ENCODE measurements at regions not wholly inside any gene's neighbourhood (a gene's known extent, or its start where the extent isn't known, plus 50 kb on each side); places are given as distances from the start of the nearest gene placed in this dataset.

GRCh38 chr12:19712041-19712440 lies 272.7 kb downstream of the AEBP2 start:
- peak; percentile 37 for DNase-seq (ENCODE audit: low spot score)

GRCh38 chr12:19718401-19718800 lies 279.1 kb downstream of the AEBP2 start:
- no peak for DNase-seq (ENCODE audit: low spot score)

- no peak for DNase-seq (ENCODE audit: low spot score)
Measured at GRCh38 chr12:19719672-19720071, 280.4 kb downstream of the AEBP2 start.

GRCh38 chr12:19726122-19726521 lies 286.8 kb downstream of the AEBP2 start:
- DNase-seq (ENCODE audit: low spot score): no peak

GRCh38 chr12:19726592-19726991 lies 287.3 kb downstream of the AEBP2 start:
- no peak for DNase-seq (ENCODE audit: low spot score)

- no peak for DNase-seq (ENCODE audit: low spot score)
Measured at GRCh38 chr12:19737019-19737418, 297.7 kb downstream of the AEBP2 start.

- DNase-seq (ENCODE audit: low spot score): peak; percentile 54
Measured at GRCh38 chr12:19739195-19739776, 300.0 kb downstream of the AEBP2 start.

GRCh38 chr12:19740472-19741131 lies 301.3 kb downstream of the AEBP2 start:
- DNase-seq (ENCODE audit: low spot score): no peak

- DNase-seq (ENCODE audit: low spot score): no peak
Measured at GRCh38 chr12:19741132-19741489, 301.8 kb downstream of the AEBP2 start.

GRCh38 chr12:19744705-19745218 lies 305.5 kb downstream of the AEBP2 start:
- no peak for DNase-seq (ENCODE audit: low spot score)

GRCh38 chr12:19746471-19746870 lies 307.2 kb downstream of the AEBP2 start:
- DNase-seq (ENCODE audit: low spot score): no peak

GRCh38 chr12:19749906-19750574 lies 310.7 kb downstream of the AEBP2 start:
- DNase-seq (ENCODE audit: low spot score): no peak

- DNase-seq (ENCODE audit: low spot score): no peak
Measured at GRCh38 chr12:19751078-19751477, 311.8 kb downstream of the AEBP2 start.

GRCh38 chr12:19752712-19753111 lies 313.4 kb downstream of the AEBP2 start:
- no peak for DNase-seq (ENCODE audit: low spot score)

GRCh38 chr12:19755136-19755535 lies 315.8 kb downstream of the AEBP2 start:
- no peak for DNase-seq (ENCODE audit: low spot score)

GRCh38 chr12:19757317-19757877 lies 318.1 kb downstream of the AEBP2 start:
- DNase-seq (ENCODE audit: low spot score): peak; percentile 18

GRCh38 chr12:19759227-19759626 lies 319.9 kb downstream of the AEBP2 start:
- peak; percentile 48 for DNase-seq (ENCODE audit: low spot score)

GRCh38 chr12:19760611-19761010 lies 321.3 kb downstream of the AEBP2 start:
- DNase-seq (ENCODE audit: low spot score): no peak

GRCh38 chr12:19761463-19761862 lies 322.2 kb downstream of the AEBP2 start:
- DNase-seq (ENCODE audit: low spot score): no peak

GRCh38 chr12:19763488-19763887 lies 324.2 kb downstream of the AEBP2 start:
- DNase-seq (ENCODE audit: low spot score): no peak

- no peak for DNase-seq (ENCODE audit: low spot score)
Measured at GRCh38 chr12:19764408-19764807, 325.1 kb downstream of the AEBP2 start.

GRCh38 chr12:19771858-19772257 lies 332.6 kb downstream of the AEBP2 start:
- peak; percentile 54 for DNase-seq (ENCODE audit: low spot score)

- DNase-seq (ENCODE audit: low spot score): no peak
Measured at GRCh38 chr12:19772776-19773175, 333.5 kb downstream of the AEBP2 start.

All from AG08395 (cell line).